Spleen (tissue), 11 donors: ENCODE measurements at regions not wholly inside any gene's neighbourhood (a gene's known extent, or its start where the extent isn't known, plus 50 kb on each side); places are given as distances from the start of the nearest gene placed in this dataset.

ENCODE experiments used
- DNase-seq: peaks from one replicate; pipeline ENCODE4 v3.0.0-alpha.2; 2020
- H3K27ac ChIP-seq, 8 donors: fragments of 200-600 bp; sonication (generic) in 7 of 8; 1 replicate in 4 of 8; 2 replicates in 4 of 8; pipeline versions ENCODE4 v1.5.0 to v1.8.0; 2016 to 2021; ENCODE audit warnings: inconsistent platforms in 4 of 8, mild to moderate bottlenecking in 4 of 8, moderate library complexity in 1 of 8
- H3K27me3 ChIP-seq, 7 donors: fragments of 200-600 bp; sonication (generic) in 6 of 7; replicated peaks in 1 of 7; 1 replicate in 4 of 7; 2 replicates in 3 of 7; pipeline versions ENCODE4 v1.5.0 to v1.8.0; 2016 to 2021; ENCODE audit warnings: inconsistent platforms in 3 of 7, mild to moderate bottlenecking in 1 of 7
- H3K36me3 ChIP-seq, 6 donors: fragments of 200-600 bp; sonication (generic) in 5 of 6; 1 replicate in 4 of 6; 2 replicates in 2 of 6; pipeline versions ENCODE4 v1.5.0 to v1.8.0; 2016 to 2021; ENCODE audit warnings: inconsistent platforms in 2 of 6
- H3K4me1 ChIP-seq, 6 donors: fragments of 200-600 bp; sonication (generic) in 5 of 6; 1 replicate in 3 of 6; 2 replicates in 3 of 6; pipeline versions ENCODE4 v1.5.0 to v1.8.0; 2016 to 2021; ENCODE audit warnings: inconsistent platforms in 3 of 6
- H3K4me3 ChIP-seq, 8 donors: fragments of 200-600 bp; sonication (generic) in 7 of 8; 1 replicate in 4 of 8; 2 replicates in 4 of 8; pipeline versions ENCODE4 v1.5.0 to v1.8.0; 2016 to 2021; ENCODE audit warnings: inconsistent platforms in 4 of 8, mild to moderate bottlenecking in 4 of 8, moderate library complexity in 2 of 8
- H3K9me3 ChIP-seq, 8 donors: fragments of 200-600 bp; sonication (generic) in 7 of 8; 1 replicate in 4 of 8; 2 replicates in 4 of 8; pipeline versions ENCODE4 v1.5.0 to v1.8.0; 2016 to 2021; ENCODE audit warnings: inconsistent platforms in 4 of 8
- CTCF ChIP-seq, 11 experiments: fragments of 200-600 bp in 7 of 11; fragments of 450-650 bp in 4 of 11; sonication (generic) in 4 of 11; IDR thresholded peaks in 8 of 11; conservative IDR thresholded peaks in 3 of 11; 1 replicate in 7 of 11; 2 replicates in 4 of 11; pipeline versions ENCODE4 v1.4.0 to v1.8.0; 2016 to 2021; ENCODE audit warnings: antibody characterized with exemption in 11 of 11, inconsistent platforms in 4 of 11, mild to moderate bottlenecking in 1 of 11
- POLR2A ChIP-seq, 3 donors: fragments of 450-650 bp; IDR thresholded peaks; one replicate each; pipeline ENCODE4 v1.5.1; 2017; ENCODE audit warnings: antibody characterized with exemption in 3 of 3, mild to moderate bottlenecking in 1 of 3
- POLR2AphosphoS5 ChIP-seq, 3 donors: sonication (generic); formaldehyde crosslinking; IDR thresholded peaks; one replicate each; pipeline ENCODE4 v1.5.1; 2017; ENCODE audit warnings: antibody characterized with exemption in 3 of 3
- WGBS, 5 donors: extraction: QIAGEN DNeasy Blood & Tissue Kit in 3 of 5; methylation state at CpG; one replicate each; pipeline versions ENCODE4 v1.1.5 to v1.1.7; 2013 to 2018; 5-methylcytosine and 5-hydroxymethylcytosine counted together
- intact Hi-C: fragments of 100-400 bp; cut with DNase I; formaldehyde crosslinking; loops from one replicate; pipeline ENCODE4 v1.15.0; 2023; ENCODE audit warnings: low total_unique reads
- donor health status: healthy with polysubstance abuse.
- donor health status: DM: no; HTN: no; CAD: no; lungs with moderate emphysema.
- donor health status: DM: no; HTN: no; CAD: no.
- donor health status: Bipolar disorder and iron deficiency.
- donor health status: healthy.
- donor health status: DM: no; HTN: no; CAD: no.
- donor health status: DM: yes; HTN: yes; CAD: no.

GRCh38 chr15:29466292-29466691 lies 196.7 kb upstream of the NSMCE3 start:
- Histone ChIP-seq H3K27ac (no peak overlapping the region), H3K9me3 (no peaks in the 10 kb centered on the region), H3K27me3 (no peaks in the 10 kb centered on the region), H3K4me3 (no peak overlapping the region), H3K4me1 (no peaks in the 10 kb centered on the region), H3K36me3 (no peaks in the 10 kb centered on the region)
- 75 to 90% (median 82%) methylated on average over 2 to 4 of the region's 4 CpGs for WGBS, 5 donors
- TF ChIP-seq CTCF (IDR thresholded peaks at IDR 0.05 in 8 of 11, conservative IDR thresholded peaks at IDR 0.05 in 3 of 11) (no peak), POLR2A (IDR thresholded peaks at IDR 0.05) (no peak), POLR2AphosphoS5 (IDR thresholded peaks at IDR 0.05) (no peak)
- intact Hi-C loops = no loop called here
- no peak for DNase-seq

DNA sequence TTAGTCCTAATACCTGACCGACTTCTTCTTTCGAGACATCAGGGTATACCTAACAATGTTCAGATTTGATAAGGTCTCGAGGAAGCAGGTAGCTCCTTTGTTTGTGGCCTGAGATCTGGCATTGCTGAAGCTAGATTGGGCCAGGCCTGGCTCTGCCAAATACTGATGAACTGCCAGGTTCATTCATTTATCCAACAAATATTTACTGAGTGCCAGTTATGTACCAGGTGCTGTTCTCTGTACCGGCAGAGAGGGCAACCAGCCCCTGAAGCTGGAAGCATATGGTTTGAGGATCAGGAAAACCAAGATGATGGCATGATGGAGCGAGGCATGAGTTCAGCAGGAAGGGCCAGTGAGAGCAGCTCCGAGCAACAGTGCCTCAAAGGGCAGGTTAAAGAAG lies 196.2 kb upstream of the NSMCE3 start:
- no peak for TF ChIP-seq POLR2A (IDR thresholded peaks at IDR 0.05)
- TF ChIP-seq CTCF (IDR thresholded peaks at IDR 0.05 in 8 of 11, conservative IDR thresholded peaks at IDR 0.05 in 3 of 11) = no peak
- TF ChIP-seq POLR2AphosphoS5 (IDR thresholded peaks at IDR 0.05) = no peak
- intact Hi-C loops = no loop called here
- no peak for DNase-seq
- no peak overlapping the region for H3K4me3 ChIP-seq
- no peak overlapping the region for H3K27ac ChIP-seq
- WGBS, 5 donors = 85 to 91% (median 86%) methylated on average over 6 of the region's 6 CpGs
- H3K9me3 ChIP-seq = no peaks in the 10 kb centered on the region
- H3K4me1 ChIP-seq = no peaks in the 10 kb centered on the region
- H3K27me3 ChIP-seq = no peaks in the 10 kb centered on the region
- H3K36me3 ChIP-seq = no peaks in the 10 kb centered on the region

DNA sequence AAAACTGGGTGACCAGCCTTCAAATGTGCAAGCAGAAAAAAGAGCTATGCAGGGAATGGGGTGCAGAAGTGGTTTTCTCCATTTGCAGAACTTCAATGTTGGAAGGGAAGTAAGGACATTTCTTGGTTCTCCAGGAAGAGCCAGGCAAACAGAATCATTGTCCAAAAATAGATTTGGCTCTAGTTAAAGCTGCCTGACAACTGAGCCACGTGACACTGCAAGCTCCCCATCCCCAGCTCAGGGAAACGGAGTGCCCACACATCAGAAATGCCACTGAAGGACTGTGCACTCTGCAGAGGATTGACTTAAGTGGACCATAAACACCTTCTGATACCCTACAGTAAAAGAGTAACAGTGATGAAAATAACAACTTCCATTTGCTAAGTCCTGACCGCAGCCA lies 195.6 kb upstream of the NSMCE3 start:
- Histone ChIP-seq H3K36me3 (no peaks in the 10 kb centered on the region), H3K27me3 (no peaks in the 10 kb centered on the region), H3K27ac (no peak overlapping the region), H3K4me1 (no peaks in the 10 kb centered on the region), H3K4me3 (no peak overlapping the region), H3K9me3 (no peaks in the 10 kb centered on the region)
- DNase-seq = no peak
- WGBS, 5 donors = 38 to 63% (median 56%) methylated on average over 3 of the region's 3 CpGs
- TF ChIP-seq POLR2A (IDR thresholded peaks at IDR 0.05) (no peak), CTCF (IDR thresholded peaks at IDR 0.05 in 8 of 11, conservative IDR thresholded peaks at IDR 0.05 in 3 of 11) (no peak), POLR2AphosphoS5 (IDR thresholded peaks at IDR 0.05) (no peak)
- intact Hi-C loops = no loop called here

DNA sequence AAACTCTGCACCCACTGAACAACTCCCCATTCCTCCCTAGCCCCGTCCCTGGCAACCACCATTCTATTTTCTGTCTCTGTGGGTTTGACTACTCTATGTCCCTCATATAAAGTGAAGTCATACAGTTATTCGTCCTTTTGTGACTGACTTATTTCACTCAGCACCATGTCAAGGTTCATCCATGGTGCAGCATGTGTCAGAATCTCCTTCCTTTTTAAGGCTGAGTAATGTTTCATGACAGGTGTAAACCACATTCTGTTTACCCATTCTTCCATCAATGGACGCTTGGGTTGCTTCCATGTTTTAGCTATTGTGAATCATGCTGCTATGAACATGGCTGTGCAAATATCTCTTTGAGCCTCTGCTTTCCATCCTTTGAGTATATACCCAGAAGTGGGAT lies 192.3 kb upstream of the NSMCE3 start:
- no peak for TF ChIP-seq CTCF (IDR thresholded peaks at IDR 0.05 in 8 of 11, conservative IDR thresholded peaks at IDR 0.05 in 3 of 11)
- TF ChIP-seq POLR2A (IDR thresholded peaks at IDR 0.05) = no peak
- no peak for TF ChIP-seq POLR2AphosphoS5 (IDR thresholded peaks at IDR 0.05)
- Histone ChIP-seq H3K4me1 (no peaks in the 10 kb centered on the region), H3K36me3 (no peaks in the 10 kb centered on the region), H3K9me3 (no peaks in the 10 kb centered on the region), H3K4me3 (no peak overlapping the region), H3K27ac (no peak overlapping the region), H3K27me3 (no peaks in the 10 kb centered on the region)
- intact Hi-C loops = no loop called here
- no peak for DNase-seq
- WGBS, 5 donors = 67 to 89% (median 73%) methylated on average over 3 of the region's 3 CpGs
